Stomach (tissue), 4 donors: ENCODE measurements at regions not wholly inside any gene's neighbourhood (a gene's known extent, or its start where the extent isn't known, plus 50 kb on each side); places are given as distances from the start of the nearest gene placed in this dataset.

Experiments
- POLR2AphosphoS5 ChIP-seq, 3 donors: sonication (generic); formaldehyde crosslinking; IDR thresholded peaks; one replicate each; pipeline ENCODE4 v1.6.1; 2016; ENCODE audit warnings: antibody characterized with exemption in 3 of 3
- TF ChIP-seq, protein P1 (sequence below), 7 experiments: fragments of 450-650 bp in 4 of 7; fragments of 200-600 bp in 3 of 7; sonication (generic) in 3 of 7; IDR thresholded peaks; one replicate each; pipeline ENCODE4 v1.5.1; 2016 to 2019; ENCODE audit warnings: antibody characterized with exemption in 7 of 7, control low read depth in 2 of 7, mild to moderate bottlenecking in 1 of 7

DNA sequence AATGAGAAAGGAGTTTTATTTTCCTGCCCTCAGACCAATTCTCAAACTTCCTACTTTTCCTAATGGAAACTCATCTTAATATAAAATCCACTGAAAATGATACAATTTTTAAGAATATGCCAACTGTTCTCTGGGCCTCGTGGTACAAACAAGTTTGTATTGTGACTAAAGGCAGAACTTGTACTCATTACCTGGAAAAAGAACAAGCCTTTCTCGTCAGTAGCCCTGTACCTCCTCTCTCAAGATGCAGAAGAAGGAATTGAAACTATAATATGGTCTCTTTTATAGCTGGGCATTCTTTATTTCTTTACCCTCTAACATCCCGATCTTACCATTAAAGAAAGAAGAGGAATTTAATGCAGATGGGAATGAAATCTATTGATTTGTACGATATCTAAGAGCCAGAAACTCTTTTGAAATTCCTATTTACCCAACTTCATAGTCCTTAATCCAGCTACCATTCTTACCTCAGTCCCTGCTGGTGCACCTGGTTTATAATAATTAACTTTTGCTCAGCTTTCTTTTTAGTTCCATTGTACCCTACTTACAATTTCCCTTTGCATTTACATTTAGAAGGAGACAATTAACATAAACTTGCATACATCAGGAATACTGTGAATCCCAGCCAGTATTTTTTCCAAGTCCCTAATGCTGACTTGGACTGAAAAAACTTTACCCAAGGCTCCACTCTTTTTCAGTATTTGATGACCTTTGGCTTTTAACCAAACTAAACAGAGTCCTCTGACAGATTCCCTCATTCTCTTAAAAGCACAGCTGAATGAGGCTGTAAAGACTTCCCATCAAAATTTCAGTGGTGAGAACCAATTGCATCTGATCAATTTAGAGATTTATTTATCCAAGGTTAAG, 1162.4 kb downstream of the BRINP3 start:
- TF ChIP-seq, protein P1, sequence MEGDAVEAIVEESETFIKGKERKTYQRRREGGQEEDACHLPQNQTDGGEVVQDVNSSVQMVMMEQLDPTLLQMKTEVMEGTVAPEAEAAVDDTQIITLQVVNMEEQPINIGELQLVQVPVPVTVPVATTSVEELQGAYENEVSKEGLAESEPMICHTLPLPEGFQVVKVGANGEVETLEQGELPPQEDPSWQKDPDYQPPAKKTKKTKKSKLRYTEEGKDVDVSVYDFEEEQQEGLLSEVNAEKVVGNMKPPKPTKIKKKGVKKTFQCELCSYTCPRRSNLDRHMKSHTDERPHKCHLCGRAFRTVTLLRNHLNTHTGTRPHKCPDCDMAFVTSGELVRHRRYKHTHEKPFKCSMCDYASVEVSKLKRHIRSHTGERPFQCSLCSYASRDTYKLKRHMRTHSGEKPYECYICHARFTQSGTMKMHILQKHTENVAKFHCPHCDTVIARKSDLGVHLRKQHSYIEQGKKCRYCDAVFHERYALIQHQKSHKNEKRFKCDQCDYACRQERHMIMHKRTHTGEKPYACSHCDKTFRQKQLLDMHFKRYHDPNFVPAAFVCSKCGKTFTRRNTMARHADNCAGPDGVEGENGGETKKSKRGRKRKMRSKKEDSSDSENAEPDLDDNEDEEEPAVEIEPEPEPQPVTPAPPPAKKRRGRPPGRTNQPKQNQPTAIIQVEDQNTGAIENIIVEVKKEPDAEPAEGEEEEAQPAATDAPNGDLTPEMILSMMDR (IDR thresholded peaks at IDR 0.05) = no peak
- TF ChIP-seq POLR2AphosphoS5 (IDR thresholded peaks at IDR 0.05) = no peak
